ENCODE measurements at regions not wholly inside any gene's neighbourhood (a gene's known extent, or its start where the extent isn't known, plus 50 kb on each side); places are given as distances from the start of the nearest gene placed in this dataset.

DNA sequence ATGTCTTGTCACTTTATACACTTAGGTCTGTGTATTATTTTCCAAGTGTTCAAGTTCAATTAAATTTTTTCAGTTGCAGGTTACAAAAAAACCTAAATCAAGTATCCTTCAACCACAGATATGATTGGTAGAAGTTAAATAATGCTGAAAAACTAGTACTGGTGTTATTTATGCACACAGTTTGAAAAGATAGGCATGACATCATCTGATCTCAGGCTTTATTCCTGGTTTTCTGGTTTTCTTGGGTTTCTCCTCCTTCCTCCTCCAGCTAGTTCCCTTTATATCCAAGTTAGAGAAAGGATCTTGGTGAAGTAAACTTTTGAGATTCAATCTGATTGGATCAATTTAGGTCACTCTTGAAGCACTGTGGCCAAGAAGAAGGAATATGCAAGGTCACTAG lies 1201.1 kb upstream of the B3GALT2 start:
- TF ChIP-seq, protein P1, sequence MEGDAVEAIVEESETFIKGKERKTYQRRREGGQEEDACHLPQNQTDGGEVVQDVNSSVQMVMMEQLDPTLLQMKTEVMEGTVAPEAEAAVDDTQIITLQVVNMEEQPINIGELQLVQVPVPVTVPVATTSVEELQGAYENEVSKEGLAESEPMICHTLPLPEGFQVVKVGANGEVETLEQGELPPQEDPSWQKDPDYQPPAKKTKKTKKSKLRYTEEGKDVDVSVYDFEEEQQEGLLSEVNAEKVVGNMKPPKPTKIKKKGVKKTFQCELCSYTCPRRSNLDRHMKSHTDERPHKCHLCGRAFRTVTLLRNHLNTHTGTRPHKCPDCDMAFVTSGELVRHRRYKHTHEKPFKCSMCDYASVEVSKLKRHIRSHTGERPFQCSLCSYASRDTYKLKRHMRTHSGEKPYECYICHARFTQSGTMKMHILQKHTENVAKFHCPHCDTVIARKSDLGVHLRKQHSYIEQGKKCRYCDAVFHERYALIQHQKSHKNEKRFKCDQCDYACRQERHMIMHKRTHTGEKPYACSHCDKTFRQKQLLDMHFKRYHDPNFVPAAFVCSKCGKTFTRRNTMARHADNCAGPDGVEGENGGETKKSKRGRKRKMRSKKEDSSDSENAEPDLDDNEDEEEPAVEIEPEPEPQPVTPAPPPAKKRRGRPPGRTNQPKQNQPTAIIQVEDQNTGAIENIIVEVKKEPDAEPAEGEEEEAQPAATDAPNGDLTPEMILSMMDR (IDR thresholded peaks at IDR 0.05; ENCODE audit: extremely low read depth in 1 of 2, insufficient read depth in 1 of 2, low read depth in 1 of 2, low read length in 2 of 2) = no peak
- TF ChIP-seq POLR2AphosphoS5 (IDR thresholded peaks at IDR 0.05; ENCODE audit: insufficient read depth, low read depth, low read length) = no peak
- no peak for TF ChIP-seq EZH2 (IDR thresholded peaks at IDR 0.05; ENCODE audit: borderline replicate concordance, low read depth, low read length, severe bottlenecking)
- TF ChIP-seq POLR2A (IDR thresholded peaks at IDR 0.05; ENCODE audit: low read depth, low read length) = no peak
- TF ChIP-seq, protein P2, sequence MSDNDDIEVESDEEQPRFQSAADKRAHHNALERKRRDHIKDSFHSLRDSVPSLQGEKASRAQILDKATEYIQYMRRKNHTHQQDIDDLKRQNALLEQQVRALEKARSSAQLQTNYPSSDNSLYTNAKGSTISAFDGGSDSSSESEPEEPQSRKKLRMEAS (IDR thresholded peaks at IDR 0.05; ENCODE audit: insufficient read depth, insufficient read length) = no peak
- no peak for TF ChIP-seq JUN (IDR thresholded peaks at IDR 0.05; ENCODE audit: borderline replicate concordance, insufficient read depth, insufficient read length, low read depth)
- TF ChIP-seq GATA2 (IDR thresholded peaks at IDR 0.05; ENCODE audit: insufficient read depth, insufficient read length, low read depth, low read length) = no peak
